Stimulated activated CD8-positive, alpha-beta memory T cell treated with anti-CD3 and anti-CD28 coated beads, Interleukin-4, amount 100 ng/mL, for 4 hours (primary cell): ENCODE measurements at regions not wholly inside any gene's neighbourhood (a gene's known extent, or its start where the extent isn't known, plus 50 kb on each side); places are given as distances from the start of the nearest gene placed in this dataset.

Experiments
- DNase-seq, 2 donors: peaks; one replicate each; pipeline ENCODE4 v3.0.0-alpha.2; 2020; ENCODE audit warnings: low read depth in 2 of 2, low spot score in 1 of 2

GRCh38 chr3:130259166-130259874 is 86.2 kb upstream of the COL6A5 start:
- DNase-seq = no peak

GRCh38 chr3:130260918-130261317 is 84.6 kb upstream of the COL6A5 start:
- no peak for DNase-seq

- no peak for DNase-seq
These were observed 81.8 kb upstream of the COL6A5 start for GRCh38 chr3:130263708-130264107.

- no peak for DNase-seq
These were observed 78.7 kb upstream of the COL6A5 start for GRCh38 chr3:130266817-130267216.

GRCh38 chr3:130276203-130276803 is 69.2 kb upstream of the COL6A5 start:
- DNase-seq = no peak

- DNase-seq = no peak
These were observed 56.8 kb upstream of the COL6A5 start for GRCh38 chr3:130288670-130289069.

GRCh38 chr3:130291148-130291547 is 54.3 kb upstream of the COL6A5 start:
- no peak for DNase-seq

GRCh38 chr3:130293247-130293646 is 52.2 kb upstream of the COL6A5 start:
- DNase-seq = no peak
